ENCODE measurements at regions not wholly inside any gene's neighbourhood (a gene's known extent, or its start where the extent isn't known, plus 50 kb on each side); places are given as distances from the start of the nearest gene placed in this dataset.

GRCh38 chr3:124636863-124637296 lies 93.4 kb upstream of the UMPS start (continued):
- TF ChIP-seq TBX2 (CRISPR knock-in tag; IDR thresholded peaks at IDR 0.05; ENCODE audit: borderline replicate concordance), result peak; percentile 6; the same call in 1 of the 2 replicates
- TF ChIP-seq ZC3H4 (CRISPR knock-in tag; IDR thresholded peaks at IDR 0.05; ENCODE audit: borderline replicate concordance), result no peak
- no peak for TF ChIP-seq ZNF205 (CRISPR knock-in tag; IDR thresholded peaks at IDR 0.05)
- TF ChIP-seq MYC (CRISPR knock-in tag; IDR thresholded peaks at IDR 0.05; ENCODE audit: borderline replicate concordance), result no peak
- TF ChIP-seq ZNF784 (CRISPR knock-in tag; IDR thresholded peaks at IDR 0.05; ENCODE audit: borderline replicate concordance), result no peak
- TF ChIP-seq CHD4 (IDR thresholded peaks at IDR 0.05; ENCODE audit: borderline replicate concordance, low read length), result no peak
- no peak for TF ChIP-seq THAP7 (CRISPR knock-in tag; IDR thresholded peaks at IDR 0.05)
- TF ChIP-seq MED1 (CRISPR knock-in tag; IDR thresholded peaks at IDR 0.05), result 0 out of 2 replicates have a peak, but pooled peaks have one; percentile 35
- no peak for TF ChIP-seq NFIB (CRISPR knock-in tag; IDR thresholded peaks at IDR 0.05; ENCODE audit: borderline replicate concordance)
- no peak for TF ChIP-seq SRSF4 (IDR thresholded peaks at IDR 0.05; ENCODE audit: low read depth, low read length, poor library complexity, severe bottlenecking)
- TF ChIP-seq HOXA5 (CRISPR knock-in tag; IDR thresholded peaks at IDR 0.05), result no peak
- no peak for TF ChIP-seq DMTF1 (CRISPR knock-in tag; IDR thresholded peaks at IDR 0.05)
- no peak for TF ChIP-seq ZNF746 (CRISPR knock-in tag; IDR thresholded peaks at IDR 0.05)
- TF ChIP-seq RARA (CRISPR knock-in tag; IDR thresholded peaks at IDR 0.05), result 0 out of 2 replicates have a peak, but pooled peaks have one; percentile 18
- 0 out of 2 replicates have a peak, but pooled peaks have one; percentile 28 for TF ChIP-seq FOXO1 (CRISPR knock-in tag; IDR thresholded peaks at IDR 0.05)
- peak; percentile 34; the same call in 1 of the 2 replicates for TF ChIP-seq ETV5 (CRISPR knock-in tag; IDR thresholded peaks at IDR 0.05; ENCODE audit: borderline replicate concordance)
- no peak for TF ChIP-seq BCL6 (CRISPR knock-in tag; IDR thresholded peaks at IDR 0.05)
- no peak for TF ChIP-seq ZHX1 (CRISPR knock-in tag; IDR thresholded peaks at IDR 0.05; ENCODE audit: low read depth)
- no peak for TF ChIP-seq ELF4 (CRISPR knock-in tag; IDR thresholded peaks at IDR 0.05; ENCODE audit: borderline replicate concordance)
- 0 out of 2 replicates have a peak, but pooled peaks have one; percentile 28 for TF ChIP-seq SOX5 (CRISPR knock-in tag; IDR thresholded peaks at IDR 0.05; ENCODE audit: borderline replicate concordance)
- no peak for TF ChIP-seq IRF1 (CRISPR knock-in tag; IDR thresholded peaks at IDR 0.05; ENCODE audit: low read depth)
- no peak for TF ChIP-seq ZEB1 (IDR thresholded peaks at IDR 0.05; ENCODE audit: insufficient replicate concordance, low read depth)
- TF ChIP-seq ZFX (CRISPR knock-in tag; IDR thresholded peaks at IDR 0.05; ENCODE audit: low read depth), result peak; percentile 54; the same call in 1 of the 2 replicates
- TF ChIP-seq ZNF496 (CRISPR knock-in tag; IDR thresholded peaks at IDR 0.05; ENCODE audit: insufficient replicate concordance), result no peak

All from HepG2 (cell line).